DND-41 (cell line): ENCODE measurements at regions not wholly inside any gene's neighbourhood (a gene's known extent, or its start where the extent isn't known, plus 50 kb on each side); places are given as distances from the start of the nearest gene placed in this dataset.

Experiments used
- EZH2 ChIP-seq: IDR thresholded peaks from 3 replicates; pipeline ENCODE4 v1.6.1; 2012; ENCODE audit warnings: borderline replicate concordance, low read depth, mild to moderate bottlenecking, moderate library complexity, low read length, inconsistent platforms; ENCODE audit not compliant: severe bottlenecking
- TF ChIP-seq, protein P1 (sequence below): IDR thresholded peaks from 2 replicates; pipeline ENCODE4 v1.5.1; 2012; ENCODE audit warnings: borderline replicate concordance, low read length, moderate library complexity, mild to moderate bottlenecking; ENCODE audit not compliant: poor library complexity, severe bottlenecking; ENCODE audit errors: extremely low read depth

DNA sequence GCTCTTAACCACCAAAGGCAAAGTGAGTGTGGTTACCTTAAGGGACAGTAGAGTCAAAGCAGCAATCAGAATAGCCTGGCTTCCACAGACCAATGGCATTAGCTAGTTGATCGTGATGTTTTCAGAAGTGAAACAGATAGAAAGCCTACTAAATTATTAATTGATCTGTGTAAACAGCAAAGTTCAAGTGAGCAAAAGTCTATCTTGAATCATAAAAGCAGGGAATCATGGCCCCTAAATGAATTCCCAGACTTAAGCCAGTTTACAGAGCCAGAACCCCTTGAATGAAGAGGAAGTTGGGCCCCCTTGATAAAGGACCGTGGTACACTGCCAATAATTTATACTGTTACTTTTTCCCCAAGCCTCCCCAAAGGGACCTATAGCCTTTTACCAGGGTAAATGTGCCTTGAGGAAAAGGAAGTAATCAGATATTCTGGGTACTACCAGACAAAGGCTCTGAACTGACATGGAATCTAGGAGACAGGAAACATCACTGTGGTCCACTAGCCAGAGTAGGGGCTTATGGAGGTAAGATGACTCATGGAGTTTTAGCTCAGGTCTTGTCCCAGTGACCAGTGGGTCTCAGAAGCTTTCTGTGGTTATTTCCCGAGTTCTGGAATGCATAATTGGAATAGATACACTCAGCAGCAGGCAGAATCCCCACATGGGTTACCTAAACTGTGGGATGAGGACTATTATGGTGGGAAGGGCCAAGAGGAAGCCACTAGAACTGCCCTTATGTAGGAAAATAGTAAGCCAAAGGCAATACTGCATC, 317.5 kb downstream of the CD83 start:
- TF ChIP-seq, protein P1, sequence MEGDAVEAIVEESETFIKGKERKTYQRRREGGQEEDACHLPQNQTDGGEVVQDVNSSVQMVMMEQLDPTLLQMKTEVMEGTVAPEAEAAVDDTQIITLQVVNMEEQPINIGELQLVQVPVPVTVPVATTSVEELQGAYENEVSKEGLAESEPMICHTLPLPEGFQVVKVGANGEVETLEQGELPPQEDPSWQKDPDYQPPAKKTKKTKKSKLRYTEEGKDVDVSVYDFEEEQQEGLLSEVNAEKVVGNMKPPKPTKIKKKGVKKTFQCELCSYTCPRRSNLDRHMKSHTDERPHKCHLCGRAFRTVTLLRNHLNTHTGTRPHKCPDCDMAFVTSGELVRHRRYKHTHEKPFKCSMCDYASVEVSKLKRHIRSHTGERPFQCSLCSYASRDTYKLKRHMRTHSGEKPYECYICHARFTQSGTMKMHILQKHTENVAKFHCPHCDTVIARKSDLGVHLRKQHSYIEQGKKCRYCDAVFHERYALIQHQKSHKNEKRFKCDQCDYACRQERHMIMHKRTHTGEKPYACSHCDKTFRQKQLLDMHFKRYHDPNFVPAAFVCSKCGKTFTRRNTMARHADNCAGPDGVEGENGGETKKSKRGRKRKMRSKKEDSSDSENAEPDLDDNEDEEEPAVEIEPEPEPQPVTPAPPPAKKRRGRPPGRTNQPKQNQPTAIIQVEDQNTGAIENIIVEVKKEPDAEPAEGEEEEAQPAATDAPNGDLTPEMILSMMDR: no peak
- TF ChIP-seq EZH2: no peak
